ENCODE measurements at regions not wholly inside any gene's neighbourhood (a gene's known extent, or its start where the extent isn't known, plus 50 kb on each side); places are given as distances from the start of the nearest gene placed in this dataset.

- H3K79me1 ChIP-seq (ENCODE audit: low read depth in 1 of 2, low read length in 2 of 2) = no peaks in the 10 kb centered on the region
- H3K4me3 ChIP-seq (ENCODE audit: insufficient read depth, low read depth, low read length) = no peak overlapping the region
- ATAC-seq (ENCODE audit: low read depth) = no peak
- H3K9me1 ChIP-seq (ENCODE audit: insufficient read depth, low read length) = no peaks in the 10 kb centered on the region; the same call in 1 of the 2 replicates
- no peaks in the 10 kb centered on the region for H3K4me1 ChIP-seq (ENCODE audit: control insufficient read depth, insufficient read depth, low read length)
- no peaks in the 10 kb centered on the region for H3K36me3 ChIP-seq (ENCODE audit: control insufficient read depth, insufficient read depth, low read length)
- BruUV-seq (replicated peaks) = no TSS peak
- TF ChIP-seq POLR2A (IDR thresholded peaks at IDR 0.05; ENCODE audit: low read depth, low read length) (no peak), RFX5 (IDR thresholded peaks at IDR 0.05; ENCODE audit: low read depth, low read length) (no peak), FOS (IDR thresholded peaks at IDR 0.05; ENCODE audit: low read depth, low read length) (no peak), NFE2L2 (IDR thresholded peaks at IDR 0.05; ENCODE audit: low read depth, low read length) (no peak), SMC3 (IDR thresholded peaks at IDR 0.05; ENCODE audit: low read depth, low read length) (no peak), BHLHE40 (IDR thresholded peaks at IDR 0.05; ENCODE audit: low read depth, low read length) (no peak), MAZ (IDR thresholded peaks at IDR 0.05; ENCODE audit: borderline replicate concordance, low read depth, low read length) (no peak), MXI1 (IDR thresholded peaks at IDR 0.05; ENCODE audit: borderline replicate concordance, low read depth, low read length) (no peak), CHD1 (IDR thresholded peaks at IDR 0.05; ENCODE audit: low read depth, low read length) (no peak), USF2 (IDR thresholded peaks at IDR 0.05; ENCODE audit: low read depth, low read length) (no peak), RCOR1 (IDR thresholded peaks at IDR 0.05; ENCODE audit: insufficient replicate concordance, low read length) (no peak), MAFK (IDR thresholded peaks at IDR 0.05; ENCODE audit: low read depth, low read length) (no peak), RAD21 (IDR thresholded peaks at IDR 0.05; ENCODE audit: low read length) (no peak), CEBPB (IDR thresholded peaks at IDR 0.05; ENCODE audit: low read depth, low read length) (no peak), CTCF (conservative IDR thresholded peaks at IDR 0.05; ENCODE audit: low read depth, low read length) (no peak)
- TF ChIP-seq, protein P1, sequence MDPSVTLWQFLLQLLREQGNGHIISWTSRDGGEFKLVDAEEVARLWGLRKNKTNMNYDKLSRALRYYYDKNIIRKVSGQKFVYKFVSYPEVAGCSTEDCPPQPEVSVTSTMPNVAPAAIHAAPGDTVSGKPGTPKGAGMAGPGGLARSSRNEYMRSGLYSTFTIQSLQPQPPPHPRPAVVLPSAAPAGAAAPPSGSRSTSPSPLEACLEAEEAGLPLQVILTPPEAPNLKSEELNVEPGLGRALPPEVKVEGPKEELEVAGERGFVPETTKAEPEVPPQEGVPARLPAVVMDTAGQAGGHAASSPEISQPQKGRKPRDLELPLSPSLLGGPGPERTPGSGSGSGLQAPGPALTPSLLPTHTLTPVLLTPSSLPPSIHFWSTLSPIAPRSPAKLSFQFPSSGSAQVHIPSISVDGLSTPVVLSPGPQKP (IDR thresholded peaks at IDR 0.05; ENCODE audit: borderline replicate concordance, low read depth, low read length) = no peak
- H2AK9ac ChIP-seq (replicated peaks; ENCODE audit: low read depth, low read length, poor library complexity) = no peak overlapping the region
- no peak overlapping the region for H2BK15ac ChIP-seq (ENCODE audit: low read depth, low read length)
- no peak overlapping the region for H4K5ac ChIP-seq (ENCODE audit: low read depth, low read length)
- H4K8ac ChIP-seq (ENCODE audit: low read depth in 2 of 2, low read length in 2 of 2) = no peak overlapping the region
- no peak overlapping the region for H3K18ac ChIP-seq (ENCODE audit: low read depth, low read length)
- ChIA-PET CTCF (interaction anchor here (0.5 kb wide), 1 partner anchor 52 kb away, joined by 3 read pairs; no protein-coding TSS in a partner anchor), POLR2A (ENCODE audit: unreplicated experiment) (no interaction called here)
- H3K56ac ChIP-seq (ENCODE audit: extremely low read depth, insufficient read depth, low read length) = no peak overlapping the region
- no peak overlapping the region for H3K4me2 ChIP-seq (ENCODE audit: low read depth, low read length)
- no peaks in the 10 kb centered on the region for H4K20me1 ChIP-seq (ENCODE audit: insufficient read depth, low read length)
- H4K91ac ChIP-seq (ENCODE audit: insufficient read depth, low read depth, low read length) = no peak overlapping the region
- dilution Hi-C loops (cut with HindIII; ENCODE audit: low sequenced_read_pairs, unreplicated experiment) = no loop called here
- no peak overlapping the region for H3K23ac ChIP-seq (ENCODE audit: low read depth, low read length)
- H2BK5ac ChIP-seq (ENCODE audit: low read depth, low read length, poor library complexity, severe bottlenecking) = no peak overlapping the region
- H3K9me3 ChIP-seq (ENCODE audit: control insufficient read depth, insufficient read depth, low read length) = no peaks in the 10 kb centered on the region
- intact Hi-C loops (cut with micrococcal nuclease) = no loop called here
- no peak overlapping the region for H2AK5ac ChIP-seq (ENCODE audit: low read depth, low read length)
- no peak for DNase-seq
- no peak overlapping the region for H2AFZ ChIP-seq (replicated peaks; ENCODE audit: low read length, poor library complexity)
- H3K27ac ChIP-seq (ENCODE audit: insufficient read depth, low read length) = no peak overlapping the region
- no peak overlapping the region for H2BK20ac ChIP-seq (ENCODE audit: low read depth, low read length)
- in situ Hi-C loops (cut with MboI; ENCODE audit: low sequenced_read_pairs) = no loop called here
- no peak overlapping the region for H3K4ac ChIP-seq (ENCODE audit: low read depth, low read length)
- H2BK120ac ChIP-seq (ENCODE audit: low read depth, low read length) = no peak overlapping the region
- H3K9ac ChIP-seq (ENCODE audit: low read depth, low read length) = no peak overlapping the region
- H3K14ac ChIP-seq (replicated peaks; ENCODE audit: low read depth, low read length) = no peak overlapping the region
- no peaks in the 10 kb centered on the region for H3K27me3 ChIP-seq (ENCODE audit: control insufficient read depth, insufficient read depth, low read length)
- WGBS, 2 experiments (ENCODE audit: extremely low coverage in 2 of 2, insufficient read length in 1 of 2) = no CpG with 5 or more reads among the region's 4 CpGs
Measured at GRCh38 chr5:148937830-148938521, 111.6 kb downstream of the ADRB2 start.

Measured in IMR-90 (cell line).